Psoas muscle (tissue), 7 donors: ENCODE measurements at regions not wholly inside any gene's neighbourhood (a gene's known extent, or its start where the extent isn't known, plus 50 kb on each side); places are given as distances from the start of the nearest gene placed in this dataset.

Source experiments
- ATAC-seq, 4 donors: fragments of 200-7000 bp; cut with Tn5 transposase; one replicate each; pipeline ENCODE4 v1.9.1; 2020; ENCODE audit warnings: moderate library complexity in 3 of 4, mild to moderate bottlenecking in 2 of 4
- DNase-seq, 2 donors: peaks; one replicate each; pipeline ENCODE4 v3.0.0-alpha.2; 2020
- H3K27ac ChIP-seq: fragments of 200-600 bp; one replicate; pipeline ENCODE4 v1.8.0; 2022
- H3K27me3 ChIP-seq, 3 donors: fragments of 200-600 bp in 1 of 3; one replicate each; pipeline versions ENCODE4 v1.6.1 to v1.8.0; 2013 to 2022; ENCODE audit warnings: low read length in 2 of 3, mild to moderate bottlenecking in 2 of 3, moderate library complexity in 1 of 3; ENCODE audit not compliant: insufficient read depth in 3 of 3
- H3K36me3 ChIP-seq, 2 donors: fragments of 200-600 bp in 1 of 2; one replicate each; pipeline versions ENCODE4 v1.6.1 to v1.8.0; 2013 to 2022; ENCODE audit warnings: low read depth in 1 of 2, mild to moderate bottlenecking in 1 of 2, moderate library complexity in 1 of 2; ENCODE audit not compliant: insufficient read depth in 1 of 2
- H3K4me1 ChIP-seq: fragments of 200-600 bp; one replicate; pipeline ENCODE4 v1.8.0; 2022
- H3K4me3 ChIP-seq: fragments of 200-600 bp; one replicate; pipeline ENCODE4 v1.8.0; 2022; ENCODE audit warnings: mild to moderate bottlenecking
- H3K9me3 ChIP-seq: fragments of 200-600 bp; one replicate; pipeline ENCODE4 v1.8.0; 2022
- WGBS, 3 donors: extraction: QIAGEN DNeasy Blood & Tissue Kit; methylation state at CpG; one replicate each; pipeline versions ENCODE4 v1.1.6 to v1.1.7; 2013; 5-methylcytosine and 5-hydroxymethylcytosine counted together
- intact Hi-C, 2 donors: fragments of 100-400 bp; cut with DNase I; formaldehyde crosslinking; loops; one replicate each; pipeline versions ENCODE4 v1.11.0 to v1.14.2; 2022
- TF ChIP-seq, protein P1 (sequence below): fragments of 200-600 bp; IDR thresholded peaks from one replicate; pipeline ENCODE4 v1.8.0; 2022; ENCODE audit warnings: antibody characterized with exemption
- donor health status: healthy with polysubstance abuse.
- donor health status: DM: no; HTN: no; CAD: no; lungs with moderate emphysema.
- donor health status: Bipolar disorder and iron deficiency.
- donor health status: healthy.
- donor health status: DM: yes; HTN: yes; CAD: no.
- donor health status: DM: no; HTN: no; CAD: no.
- donor health status: DM: yes; HTN: yes; CAD: no.

DNA sequence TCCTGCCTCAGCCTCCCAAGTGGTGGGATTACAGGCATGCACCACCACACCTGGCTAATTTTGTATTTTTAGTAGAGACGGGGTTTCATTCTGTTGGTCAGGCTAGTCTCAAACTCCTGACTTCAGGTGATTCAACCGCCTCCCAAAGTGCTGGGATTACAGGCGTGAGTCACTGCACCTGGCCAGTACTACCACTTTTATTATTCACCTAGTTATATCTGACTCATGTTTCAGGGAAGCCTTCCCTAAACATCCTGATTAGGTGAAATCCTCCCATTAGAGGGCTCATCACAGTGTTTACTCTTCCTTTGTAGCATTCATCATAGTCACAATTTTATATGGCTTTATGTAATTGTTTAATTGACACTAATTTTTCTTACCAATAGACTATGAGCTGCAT is 295.3 kb upstream of the SOX5 start:
- H3K27me3 ChIP-seq = no peaks in the 10 kb centered on the region
- TF ChIP-seq, protein P1, sequence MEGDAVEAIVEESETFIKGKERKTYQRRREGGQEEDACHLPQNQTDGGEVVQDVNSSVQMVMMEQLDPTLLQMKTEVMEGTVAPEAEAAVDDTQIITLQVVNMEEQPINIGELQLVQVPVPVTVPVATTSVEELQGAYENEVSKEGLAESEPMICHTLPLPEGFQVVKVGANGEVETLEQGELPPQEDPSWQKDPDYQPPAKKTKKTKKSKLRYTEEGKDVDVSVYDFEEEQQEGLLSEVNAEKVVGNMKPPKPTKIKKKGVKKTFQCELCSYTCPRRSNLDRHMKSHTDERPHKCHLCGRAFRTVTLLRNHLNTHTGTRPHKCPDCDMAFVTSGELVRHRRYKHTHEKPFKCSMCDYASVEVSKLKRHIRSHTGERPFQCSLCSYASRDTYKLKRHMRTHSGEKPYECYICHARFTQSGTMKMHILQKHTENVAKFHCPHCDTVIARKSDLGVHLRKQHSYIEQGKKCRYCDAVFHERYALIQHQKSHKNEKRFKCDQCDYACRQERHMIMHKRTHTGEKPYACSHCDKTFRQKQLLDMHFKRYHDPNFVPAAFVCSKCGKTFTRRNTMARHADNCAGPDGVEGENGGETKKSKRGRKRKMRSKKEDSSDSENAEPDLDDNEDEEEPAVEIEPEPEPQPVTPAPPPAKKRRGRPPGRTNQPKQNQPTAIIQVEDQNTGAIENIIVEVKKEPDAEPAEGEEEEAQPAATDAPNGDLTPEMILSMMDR = no peak
- H3K9me3 ChIP-seq = no peaks in the 10 kb centered on the region
- no peak overlapping the region for H3K27ac ChIP-seq
- 89 to 91% (median 91%) methylated on average over 3 of the region's 3 CpGs for WGBS, 3 donors
- no peaks in the 10 kb centered on the region for H3K4me1 ChIP-seq
- ATAC-seq (no peak), DNase-seq (no peak)
- intact Hi-C loops = no loop called here
- no peaks in the 10 kb centered on the region for H3K36me3 ChIP-seq
- H3K4me3 ChIP-seq = no peak overlapping the region

- no peak overlapping the region for H3K27ac ChIP-seq
- H3K4me1 ChIP-seq = no peaks in the 10 kb centered on the region
- DNase-seq (no peak), ATAC-seq (no peak)
- no peak overlapping the region for H3K4me3 ChIP-seq
- 94 to 97% (median 95%) methylated on average over 4 of the region's 4 CpGs for WGBS, 3 donors
- no peaks in the 10 kb centered on the region for H3K36me3 ChIP-seq
- intact Hi-C loops = no loop called here
- no peaks in the 10 kb centered on the region for H3K27me3 ChIP-seq
- no peaks in the 10 kb centered on the region for H3K9me3 ChIP-seq
- TF ChIP-seq, protein P1 = no peak
Measured at GRCh38 chr12:24244231-24244630, 294.8 kb upstream of the SOX5 start.

GRCh38 chr12:24240707-24241106 is 291.2 kb upstream of the SOX5 start:
- H3K36me3 ChIP-seq = no peaks in the 10 kb centered on the region
- H3K4me3 ChIP-seq = no peak overlapping the region
- WGBS, 3 donors = 72 to 78% (median 73%) methylated on average over 1 of the region's 1 CpG
- no peaks in the 10 kb centered on the region for H3K27me3 ChIP-seq
- no peaks in the 10 kb centered on the region for H3K9me3 ChIP-seq
- TF ChIP-seq, protein P1 = no peak
- no peaks in the 10 kb centered on the region for H3K4me1 ChIP-seq
- no peak overlapping the region for H3K27ac ChIP-seq
- no peak for ATAC-seq
- no peak for DNase-seq
- intact Hi-C loops = no loop called here

DNA sequence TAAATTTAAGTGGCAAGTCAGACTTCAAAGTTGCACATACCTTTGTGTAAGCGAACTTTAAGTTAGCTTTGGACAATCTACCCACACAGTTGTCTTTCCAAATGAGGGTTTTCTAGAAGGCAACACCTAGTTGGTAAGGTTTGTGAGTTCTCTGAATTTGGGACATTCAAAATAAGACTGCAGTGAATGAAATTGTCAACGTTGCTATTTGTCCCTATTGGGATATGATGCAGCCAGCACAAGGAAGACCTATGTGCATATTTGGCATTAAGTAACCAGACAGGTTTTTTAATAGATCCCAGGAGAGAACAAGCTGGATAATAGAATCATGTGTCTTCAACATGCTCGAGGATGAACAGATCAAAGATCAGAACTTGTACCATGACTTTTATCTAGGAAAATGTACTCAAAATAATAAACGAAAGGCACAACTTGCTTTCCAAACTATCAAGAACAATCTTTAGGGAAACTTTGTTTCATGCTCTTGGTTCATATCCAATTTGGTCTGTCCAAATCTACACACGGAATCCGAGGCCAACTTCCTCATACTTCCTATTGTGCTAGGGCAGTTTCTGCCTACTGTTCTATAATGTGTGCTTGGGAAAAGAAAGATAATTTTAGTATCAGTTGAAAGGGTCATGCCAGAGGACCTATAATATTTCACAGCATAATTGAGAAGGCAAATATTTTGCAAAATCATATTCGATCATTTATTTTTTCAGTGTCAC is 284.2 kb upstream of the SOX5 start:
- ATAC-seq (no peak), DNase-seq (no peak)
- TF ChIP-seq, protein P1 = no peak
- Histone ChIP-seq H3K36me3 (no peaks in the 10 kb centered on the region), H3K27me3 (no peaks in the 10 kb centered on the region), H3K9me3 (no peaks in the 10 kb centered on the region), H3K4me1 (no peaks in the 10 kb centered on the region), H3K4me3 (no peak overlapping the region), H3K27ac (no peak overlapping the region)
- intact Hi-C loops = no loop called here
- 62 to 66% (median 65%) methylated on average over 7 of the region's 7 CpGs for WGBS, 3 donors

- intact Hi-C loops = no loop called here
- WGBS, 3 donors = 85 to 93% (median 89%) methylated on average over 2 of the region's 2 CpGs
- DNase-seq (no peak), ATAC-seq (no peak)
- H3K4me3 ChIP-seq = no peak overlapping the region
- no peaks in the 10 kb centered on the region for H3K9me3 ChIP-seq
- TF ChIP-seq, protein P1 = no peak
- no peaks in the 10 kb centered on the region for H3K36me3 ChIP-seq
- no peaks in the 10 kb centered on the region for H3K27me3 ChIP-seq
- H3K4me1 ChIP-seq = no peaks in the 10 kb centered on the region
- H3K27ac ChIP-seq = no peak overlapping the region
Measured at GRCh38 chr12:24232531-24232930, 283.1 kb upstream of the SOX5 start.
